Neural progenitor cell (in vitro differentiated cells): ENCODE measurements at regions not wholly inside any gene's neighbourhood (a gene's known extent, or its start where the extent isn't known, plus 50 kb on each side); places are given as distances from the start of the nearest gene placed in this dataset.

Experiments
- EZH2 ChIP-seq: fragments of 200-600 bp; sonication (generic); IDR thresholded peaks from 2 replicates; pipeline ENCODE4 v1.6.1; 2017; ENCODE audit warnings: antibody characterized with exemption, mild to moderate bottlenecking, moderate library complexity
- EZH2phosphoT487 ChIP-seq: fragments of 200-600 bp; sonication (generic); IDR thresholded peaks from 2 replicates; pipeline ENCODE4 v1.6.1; 2017; ENCODE audit warnings: antibody characterized with exemption
- TF ChIP-seq, protein P1 (sequence below): fragments of 200-600 bp; sonication (generic); IDR thresholded peaks from 2 replicates; pipeline ENCODE4 v1.5.1; 2017; ENCODE audit warnings: antibody characterized with exemption, mild to moderate bottlenecking

DNA sequence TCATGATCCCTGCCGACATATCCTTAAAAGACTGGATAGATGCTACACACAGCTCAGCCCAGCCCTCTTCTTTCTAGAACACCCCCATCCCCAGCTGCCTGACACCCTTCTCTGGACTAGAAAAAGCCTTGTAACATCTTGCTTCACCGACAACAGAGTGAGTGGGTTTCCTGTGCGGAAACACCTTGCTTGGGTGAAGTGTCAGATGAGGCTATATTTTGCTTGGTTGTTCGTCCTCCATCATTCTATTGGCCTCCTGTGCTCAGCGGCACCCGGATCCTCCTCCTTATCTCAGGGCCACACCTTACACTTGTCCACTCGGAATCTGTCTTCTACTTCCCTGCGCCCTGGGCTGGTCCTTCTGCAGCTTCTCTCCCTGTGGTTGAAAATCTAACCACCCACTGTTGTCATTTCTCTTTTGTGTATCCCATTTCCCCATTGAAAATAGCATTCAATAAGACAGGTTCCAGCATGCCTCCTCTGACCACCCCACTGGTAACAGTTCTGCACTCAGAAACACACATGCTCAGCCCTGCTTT is 101.3 kb upstream of the MLN start:
- TF ChIP-seq EZH2 (no peak), EZH2phosphoT487 (no peak)
- TF ChIP-seq, protein P1, sequence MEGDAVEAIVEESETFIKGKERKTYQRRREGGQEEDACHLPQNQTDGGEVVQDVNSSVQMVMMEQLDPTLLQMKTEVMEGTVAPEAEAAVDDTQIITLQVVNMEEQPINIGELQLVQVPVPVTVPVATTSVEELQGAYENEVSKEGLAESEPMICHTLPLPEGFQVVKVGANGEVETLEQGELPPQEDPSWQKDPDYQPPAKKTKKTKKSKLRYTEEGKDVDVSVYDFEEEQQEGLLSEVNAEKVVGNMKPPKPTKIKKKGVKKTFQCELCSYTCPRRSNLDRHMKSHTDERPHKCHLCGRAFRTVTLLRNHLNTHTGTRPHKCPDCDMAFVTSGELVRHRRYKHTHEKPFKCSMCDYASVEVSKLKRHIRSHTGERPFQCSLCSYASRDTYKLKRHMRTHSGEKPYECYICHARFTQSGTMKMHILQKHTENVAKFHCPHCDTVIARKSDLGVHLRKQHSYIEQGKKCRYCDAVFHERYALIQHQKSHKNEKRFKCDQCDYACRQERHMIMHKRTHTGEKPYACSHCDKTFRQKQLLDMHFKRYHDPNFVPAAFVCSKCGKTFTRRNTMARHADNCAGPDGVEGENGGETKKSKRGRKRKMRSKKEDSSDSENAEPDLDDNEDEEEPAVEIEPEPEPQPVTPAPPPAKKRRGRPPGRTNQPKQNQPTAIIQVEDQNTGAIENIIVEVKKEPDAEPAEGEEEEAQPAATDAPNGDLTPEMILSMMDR, result no peak
